Umbilical cord (tissue), 1 donor: ENCODE measurements at regions not wholly inside any gene's neighbourhood (a gene's known extent, or its start where the extent isn't known, plus 50 kb on each side); places are given as distances from the start of the nearest gene placed in this dataset.
"Not testable (repeated sequence)": the region's sequence is repeated elsewhere in the genome, so short reads cannot be mapped to it uniquely, and the experiment has no call there.

Experiments
- DNase-seq: peaks from one replicate; pipeline ENCODE4 v3.0.0-alpha.2; 2015; ENCODE audit warnings: low spot score

DNA sequence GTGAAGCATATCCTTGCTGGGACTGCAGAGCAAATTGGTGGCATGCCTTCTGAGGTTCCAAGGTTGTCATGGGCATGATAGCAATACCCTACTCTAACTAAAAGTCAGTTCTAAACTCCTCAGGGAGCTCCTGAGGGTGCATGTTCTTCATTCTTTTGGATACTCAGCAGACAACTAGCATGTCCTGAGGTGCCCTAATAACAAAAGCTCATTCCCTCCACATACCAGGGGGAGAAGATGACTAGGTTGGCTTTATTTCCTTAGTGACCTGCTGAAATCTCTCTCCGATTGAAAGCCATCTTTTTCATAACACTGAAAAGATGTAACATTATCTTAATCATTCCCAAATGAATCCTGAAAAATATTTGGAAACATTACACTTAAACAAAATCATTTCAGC is 188.7 kb upstream of the IGF1 start:
- DNase-seq: no peak

DNA sequence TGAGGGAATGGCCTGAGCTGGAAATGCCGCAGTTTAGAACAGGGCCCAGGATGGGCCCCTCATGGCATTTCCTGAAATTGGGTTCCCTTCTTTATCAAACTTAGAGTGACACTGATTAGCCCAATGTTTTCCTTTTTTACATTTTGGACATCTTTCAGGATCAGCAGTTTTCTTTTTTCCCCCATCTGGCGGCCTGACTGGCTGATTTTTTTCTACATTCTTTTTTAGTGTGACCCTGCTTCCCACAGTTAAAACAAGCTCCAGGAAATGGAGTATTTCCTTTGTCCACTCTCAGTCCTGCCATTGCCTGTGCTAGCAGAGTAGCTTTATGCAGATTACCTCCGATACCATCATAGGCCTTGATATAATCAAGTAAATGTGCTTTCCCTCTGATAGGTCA is 185.8 kb upstream of the IGF1 start:
- DNase-seq: peak; percentile 5

DNA sequence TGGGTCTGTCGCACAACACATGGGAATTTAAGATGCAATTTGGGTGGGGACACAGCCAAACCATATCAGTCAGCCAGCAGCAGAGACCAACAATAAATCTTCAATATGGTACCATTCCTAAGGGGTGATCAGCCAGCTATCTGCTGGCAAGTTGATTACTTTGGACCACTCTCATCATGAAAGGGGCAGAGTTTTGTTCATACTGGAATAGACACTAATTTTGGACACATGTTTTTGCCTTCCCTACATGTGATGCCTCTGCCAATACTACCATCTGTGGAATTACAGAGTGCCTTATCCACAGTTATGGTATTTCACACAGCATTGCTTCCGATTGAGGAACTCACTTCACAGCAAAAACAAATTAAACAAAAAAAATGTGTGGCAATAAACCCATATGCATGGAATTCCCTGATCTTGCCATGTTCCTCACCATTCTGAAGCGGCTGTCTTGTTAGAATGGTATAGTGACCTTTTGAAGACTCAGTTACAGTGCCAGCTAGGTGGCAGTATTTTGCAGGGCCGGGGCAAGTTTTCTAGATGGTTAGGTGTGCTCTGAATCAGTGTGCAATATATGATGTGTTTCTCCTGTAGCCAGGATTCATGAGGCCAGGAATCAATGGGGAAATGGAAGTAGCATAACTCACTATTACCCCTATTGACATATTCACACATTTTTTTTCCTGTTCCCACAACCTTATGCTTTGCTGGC is 179.0 kb upstream of the IGF1 start:
- DNase-seq: no peak

DNA sequence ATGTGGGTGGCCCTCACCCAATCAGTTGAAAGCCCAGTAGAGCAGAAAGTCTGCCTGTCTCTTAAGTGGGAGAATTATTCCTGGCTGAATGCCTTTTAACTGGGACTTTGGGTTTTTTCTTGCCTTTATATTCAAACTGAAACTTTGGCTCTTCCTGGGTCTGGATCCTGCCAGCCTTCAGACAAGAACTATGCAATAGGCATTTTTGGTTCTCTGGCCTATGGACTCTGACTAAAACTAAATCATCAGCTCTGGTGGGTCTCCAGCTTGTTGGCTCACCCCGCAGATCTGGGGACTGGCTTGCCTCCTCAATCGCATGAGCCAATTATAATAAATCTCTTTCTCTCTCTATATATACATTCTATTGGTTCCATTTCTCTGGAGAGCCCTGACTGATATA is 173.0 kb upstream of the IGF1 start:
- DNase-seq: no peak

DNA sequence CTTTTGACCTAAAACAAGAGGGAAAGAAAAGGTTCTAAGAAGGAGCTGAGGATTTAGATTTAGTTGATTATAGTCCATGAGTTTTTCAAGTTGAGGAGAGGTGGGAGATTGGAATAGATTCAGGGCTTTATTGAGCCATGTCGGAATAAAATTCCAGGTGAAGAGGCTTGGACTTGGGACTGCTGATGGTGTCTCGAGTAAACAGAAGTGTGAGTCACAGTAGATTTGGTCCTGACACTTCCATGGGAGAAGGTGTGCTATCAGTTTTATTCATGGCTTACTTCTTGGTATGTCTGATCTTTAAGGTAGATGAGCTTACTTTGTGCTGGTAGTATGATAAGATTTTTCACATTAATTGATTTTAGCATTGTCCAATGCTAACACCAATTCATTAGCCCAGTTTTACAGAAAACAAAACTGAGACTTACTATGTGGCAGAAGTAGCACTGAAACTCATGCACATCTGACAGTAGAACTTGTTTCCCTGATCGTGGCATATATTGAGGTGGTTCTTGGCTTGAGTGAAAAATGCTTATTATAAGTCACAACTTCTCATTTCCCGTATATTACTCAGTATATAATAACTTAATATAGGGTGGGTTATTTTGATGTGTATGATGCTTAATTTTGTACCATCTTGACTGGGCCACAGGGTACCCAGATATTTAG is 172.4 kb upstream of the IGF1 start:
- DNase-seq: no peak

DNA sequence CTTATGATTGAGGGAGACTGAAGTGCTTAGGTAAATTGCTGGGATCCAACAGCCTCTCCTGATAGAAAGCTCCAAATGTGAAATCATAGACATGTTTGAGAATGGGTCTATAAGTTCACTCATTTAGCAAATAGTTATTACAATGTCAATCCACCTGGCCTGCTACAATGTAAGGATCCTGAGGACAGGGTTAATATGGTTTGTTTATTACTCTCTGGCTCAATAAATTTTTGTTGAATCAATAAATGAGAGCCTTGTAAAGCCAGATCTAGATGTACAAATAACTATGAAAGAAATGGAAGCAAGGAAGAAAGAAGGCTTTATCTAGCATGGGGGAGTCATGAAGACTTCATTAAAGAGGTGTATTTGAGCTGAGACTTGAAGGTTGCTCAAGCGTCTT is 165.6 kb upstream of the IGF1 start:
- DNase-seq: no peak

DNA sequence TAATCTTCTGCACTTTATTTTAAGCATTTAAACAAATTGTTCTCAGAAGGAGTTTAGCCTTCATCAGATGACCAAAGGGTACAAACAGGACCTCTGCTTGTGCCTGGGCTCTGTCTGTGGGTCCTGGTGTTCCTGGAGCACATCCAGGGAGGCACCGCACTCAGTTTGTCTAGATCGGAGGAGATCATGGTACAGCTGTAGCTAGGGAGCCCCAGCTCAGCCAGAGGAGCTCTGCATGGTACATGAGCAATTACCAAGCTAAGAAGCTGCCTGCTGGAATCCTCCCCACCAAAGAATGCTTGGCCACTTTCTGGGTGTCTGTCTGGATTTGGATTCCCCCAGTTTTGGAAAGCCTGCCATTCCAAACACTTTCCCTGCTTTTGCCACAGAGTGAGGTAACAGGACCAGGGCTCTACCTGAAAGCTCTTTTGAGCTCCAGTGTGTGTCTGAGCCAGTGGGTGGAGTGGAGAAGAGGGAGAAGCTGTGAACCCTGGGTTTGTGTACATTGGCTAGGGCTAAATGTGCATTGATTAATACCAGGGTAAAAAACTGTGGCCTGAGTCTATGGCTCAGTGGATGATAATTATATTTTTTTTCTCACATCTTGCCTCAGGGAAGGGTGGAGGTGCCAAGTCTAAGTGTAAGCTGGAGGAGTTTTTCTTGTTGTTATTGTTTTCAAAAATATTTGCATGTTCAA is 163.7 kb upstream of the IGF1 start:
- DNase-seq: no peak

DNA sequence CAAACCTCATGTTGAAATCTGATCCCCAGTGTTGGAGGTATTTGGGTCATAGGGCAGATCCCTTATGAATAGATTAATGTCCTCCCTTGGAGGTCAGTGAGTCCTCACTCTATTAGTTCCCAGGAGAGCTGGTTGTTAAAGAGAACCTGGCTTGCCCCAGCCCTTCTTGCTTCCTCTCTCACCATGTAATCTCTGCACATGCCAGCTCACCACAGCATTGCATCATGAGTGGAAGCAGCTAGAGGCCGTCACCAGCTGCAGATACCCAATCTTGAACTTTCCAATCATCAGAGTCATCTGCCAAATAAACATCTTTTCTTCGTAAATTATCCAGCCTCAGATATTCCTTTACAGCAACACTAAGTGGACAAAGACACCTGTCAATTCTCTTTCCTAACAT is 161.8 kb upstream of the IGF1 start:
- no peak for DNase-seq

DNA sequence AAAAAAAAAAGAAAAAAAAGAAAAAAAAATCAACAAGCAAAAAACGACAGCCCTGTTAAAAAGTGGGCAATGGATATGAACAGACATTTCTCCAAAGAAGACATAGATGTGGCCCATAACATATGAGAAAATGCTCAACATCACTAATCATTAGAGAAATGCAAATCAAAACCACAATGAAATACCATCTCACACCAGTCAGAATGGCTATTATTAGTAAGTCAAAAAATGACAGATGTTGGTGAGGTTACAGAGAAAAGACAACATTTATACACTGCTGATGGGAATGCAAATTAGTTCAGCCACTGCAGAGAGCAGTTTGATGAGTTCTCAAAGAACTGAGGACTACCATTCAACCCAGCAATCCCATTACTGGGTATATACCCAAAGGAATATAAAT is 160.3 kb upstream of the IGF1 start:
- DNase-seq: not testable (repeated sequence)

DNA sequence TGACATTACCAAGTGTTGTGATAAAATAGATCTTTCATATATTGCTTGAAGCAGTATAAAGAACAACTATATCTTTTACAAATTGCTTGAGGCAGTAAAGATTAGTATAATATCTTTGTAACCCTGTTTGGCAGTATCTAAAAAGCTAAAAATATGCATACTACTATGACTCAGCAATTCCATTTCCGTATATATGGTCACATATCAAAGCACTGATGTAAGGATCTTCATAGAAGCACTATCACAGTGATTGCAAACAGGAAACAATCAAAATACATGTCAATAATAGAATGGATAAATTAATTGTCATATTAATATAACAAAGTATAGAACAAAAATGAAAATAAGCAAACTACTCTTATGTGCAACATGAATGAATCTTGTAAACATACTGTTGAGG is 158.4 kb upstream of the IGF1 start:
- DNase-seq: no peak

DNA sequence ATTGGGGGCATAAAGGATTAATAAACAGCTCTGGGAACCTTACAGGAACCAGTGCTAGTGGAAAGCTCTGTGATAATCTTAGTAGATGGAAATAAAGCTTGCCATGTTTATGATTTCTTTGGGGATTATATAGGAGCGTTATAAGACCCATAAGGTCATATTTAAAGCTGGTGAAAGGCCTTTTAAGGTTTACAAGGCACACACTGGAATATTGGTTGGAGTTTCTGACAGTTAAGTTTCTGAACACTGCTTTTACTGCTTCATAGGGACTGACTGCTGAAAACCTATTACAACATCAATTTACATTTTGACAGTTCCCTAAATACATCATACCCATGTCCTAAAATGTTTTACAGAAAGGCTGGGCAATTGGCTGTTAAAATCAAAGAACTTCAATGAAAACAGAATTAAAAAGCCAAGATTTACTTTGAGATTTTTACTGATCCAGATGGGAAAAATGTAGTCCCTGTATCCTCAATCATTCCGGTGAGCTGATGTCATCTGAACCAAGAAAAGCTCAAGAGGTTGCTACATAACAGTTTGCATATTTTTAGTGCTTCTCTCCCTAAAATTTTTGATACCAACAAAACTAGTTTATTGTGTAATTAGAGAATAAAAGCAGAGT is 153.7 kb upstream of the IGF1 start:
- peak; percentile 68 for DNase-seq

DNA sequence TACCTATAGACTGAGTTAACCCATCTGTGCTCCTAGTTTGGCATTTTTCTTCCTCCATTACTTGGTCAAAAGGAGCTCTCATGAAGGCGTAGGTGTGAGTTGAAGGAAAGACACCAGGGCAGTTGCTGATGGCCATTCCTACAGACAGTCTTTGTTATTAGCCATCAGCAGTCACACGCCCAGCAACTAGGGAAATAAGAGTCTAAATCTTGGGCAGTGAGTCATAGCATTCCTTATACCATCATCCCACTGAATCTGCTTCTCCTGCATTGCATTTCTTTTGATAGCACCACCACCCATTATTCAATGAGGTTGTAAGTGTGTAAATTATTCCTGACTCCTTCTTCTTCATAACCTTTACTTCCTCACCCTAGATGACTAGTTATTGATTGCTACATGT is 150.9 kb upstream of the IGF1 start:
- peak; percentile 65 for DNase-seq

DNA sequence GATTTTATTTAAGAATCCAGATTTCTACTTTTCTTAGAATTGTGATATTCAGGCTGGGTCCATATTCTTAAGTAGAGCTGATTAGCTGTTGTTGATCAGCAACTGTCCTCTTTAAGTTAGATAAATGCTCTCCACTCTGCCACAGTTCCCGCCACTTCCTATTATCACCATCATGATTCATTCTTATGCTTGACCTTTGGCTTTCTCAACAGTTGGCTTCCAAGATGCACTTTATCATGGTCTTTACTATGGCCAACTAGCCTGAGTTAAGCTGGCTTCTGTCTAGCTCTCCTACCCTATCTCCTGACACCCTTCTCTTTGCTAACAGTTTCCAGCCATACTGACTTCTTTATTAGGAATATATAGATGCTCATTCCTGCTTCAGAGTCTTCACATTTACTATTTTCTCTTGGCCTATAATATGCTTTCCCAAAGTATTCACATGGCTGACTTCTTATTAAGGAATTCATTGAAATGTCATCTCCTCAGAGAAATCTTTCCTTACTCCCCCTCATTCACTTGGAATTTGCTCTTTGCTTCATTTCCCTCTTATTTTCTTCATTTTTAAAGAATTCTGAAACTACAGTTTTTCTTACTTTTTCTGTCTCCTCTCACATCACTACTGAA is 149.0 kb upstream of the IGF1 start:
- no peak for DNase-seq

DNA sequence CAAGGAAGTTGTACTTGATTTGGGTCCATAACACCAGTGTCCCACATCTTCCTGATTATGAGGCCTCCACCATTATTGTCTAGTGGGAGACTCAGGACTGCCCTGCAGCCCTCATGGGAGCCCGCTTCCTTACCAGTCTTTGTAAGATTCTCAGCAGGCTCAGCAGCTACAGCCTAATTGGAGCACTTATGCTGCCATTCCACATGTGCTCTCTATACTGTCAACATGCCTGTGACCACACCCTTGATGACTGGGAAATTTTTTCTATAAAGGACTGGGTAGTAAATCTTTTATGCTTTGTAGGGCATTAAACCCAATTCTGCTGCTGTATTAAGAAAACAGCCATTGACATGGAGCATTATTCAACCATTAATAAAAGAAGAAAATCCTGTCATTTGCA is 145.5 kb upstream of the IGF1 start:
- no peak for DNase-seq

DNA sequence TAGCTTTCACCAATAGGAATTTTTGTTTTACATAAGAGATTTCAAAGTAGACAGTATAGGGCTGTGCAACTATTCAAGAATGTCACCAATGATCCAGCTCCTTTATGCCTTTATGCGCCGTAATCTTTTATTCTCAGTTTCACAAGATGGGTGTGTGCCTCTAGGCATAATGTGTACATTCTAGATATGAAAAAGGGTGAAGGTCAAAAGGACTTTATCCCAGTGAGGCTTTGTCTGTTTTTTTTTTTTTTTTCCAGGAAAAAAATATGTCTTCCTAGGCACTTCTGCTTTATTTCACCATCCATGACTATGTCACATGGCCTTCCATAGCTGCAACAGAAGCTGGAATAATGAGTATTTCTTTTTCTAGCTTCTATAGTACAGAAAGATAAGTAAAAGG is 142.3 kb upstream of the IGF1 start:
- peak; percentile 52 for DNase-seq

DNA sequence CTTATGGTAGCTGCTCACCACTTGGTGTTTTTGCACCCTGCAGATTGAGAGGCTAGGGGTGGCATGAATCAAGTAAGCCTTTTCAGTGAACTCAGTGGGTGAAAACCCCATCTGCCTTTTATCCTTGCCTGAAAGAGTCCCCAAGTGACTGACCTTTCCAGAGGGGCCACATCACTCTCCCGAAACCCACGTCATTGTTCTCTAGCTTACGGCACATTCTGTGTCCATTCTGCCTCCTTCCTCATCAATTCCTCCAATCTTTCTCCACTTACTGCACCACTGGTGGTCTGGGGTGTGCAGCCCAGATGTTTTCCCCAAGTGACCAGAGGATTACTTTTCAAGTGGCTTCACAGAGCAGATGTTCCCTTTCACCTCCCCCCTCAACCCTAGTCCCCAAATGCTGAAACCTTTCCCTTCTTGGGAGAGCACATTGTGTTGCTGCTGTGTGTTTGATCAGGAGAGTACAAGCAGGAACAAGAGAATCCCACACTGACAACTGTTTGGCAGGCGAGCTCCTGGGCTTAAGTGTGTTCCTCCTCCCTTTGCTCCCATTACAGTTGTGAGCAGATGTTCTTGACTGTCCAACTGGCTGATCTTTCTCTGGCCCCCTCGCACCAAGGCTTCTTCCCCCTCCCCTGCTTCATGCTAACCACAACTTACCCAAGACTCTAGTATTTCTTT is 138.0 kb upstream of the IGF1 start:
- peak; percentile 60 for DNase-seq

DNA sequence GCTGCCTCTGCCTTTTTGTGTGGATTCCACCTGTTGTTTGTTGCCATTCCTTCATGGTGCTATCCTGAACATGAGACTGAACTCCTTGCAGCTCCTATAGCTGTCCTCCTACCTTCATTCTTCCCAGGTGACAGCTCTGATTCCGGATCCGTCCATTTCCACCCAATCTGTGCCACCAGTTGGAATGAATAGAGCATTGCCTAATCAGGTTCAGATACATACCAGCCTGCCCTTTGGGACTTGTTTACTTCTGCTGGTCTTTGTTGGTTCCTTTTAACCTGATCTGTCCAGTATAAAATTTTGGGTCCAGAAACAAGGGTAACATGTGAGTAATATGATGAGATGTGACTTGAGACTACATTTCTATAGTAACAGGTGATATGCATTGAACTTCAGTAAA is 136.3 kb upstream of the IGF1 start:
- no peak for DNase-seq

DNA sequence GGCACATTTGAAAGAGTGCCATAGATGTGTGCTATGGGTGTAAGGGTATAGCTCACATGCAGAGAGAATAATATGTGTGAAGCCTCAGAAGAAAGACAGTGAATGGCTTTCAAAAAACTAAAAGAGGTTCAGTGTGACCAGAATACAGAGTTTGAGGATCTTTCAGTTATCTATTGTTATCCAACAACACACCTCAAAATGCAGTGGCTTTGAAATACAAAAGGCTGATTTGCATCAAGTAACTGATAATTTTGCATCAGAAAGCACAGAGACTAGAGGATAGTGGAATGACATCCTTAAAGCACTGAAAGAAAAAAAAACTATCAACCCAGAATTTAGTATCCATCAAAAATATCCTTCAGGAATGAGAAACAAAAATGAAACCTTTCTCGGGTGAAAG is 131.6 kb upstream of the IGF1 start:
- DNase-seq: no peak

DNA sequence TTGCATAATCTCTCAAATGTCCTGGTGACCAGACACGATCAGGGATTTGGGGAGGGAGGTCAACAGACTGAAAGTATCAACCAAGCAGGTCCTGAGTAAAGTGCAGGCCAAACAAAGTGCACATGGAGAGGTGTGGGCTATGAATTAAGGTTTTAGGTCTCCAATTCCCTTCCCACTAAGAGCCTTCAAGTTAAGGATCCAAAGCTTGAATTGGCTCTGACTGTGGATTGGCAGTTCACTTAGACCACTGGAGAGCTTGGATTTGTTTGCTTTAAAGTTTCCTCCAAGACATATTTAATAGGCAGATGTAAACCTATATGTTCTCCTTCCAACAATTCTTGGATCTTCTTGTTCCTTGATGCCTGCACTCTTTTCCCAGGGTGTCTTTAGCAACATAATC is 129.6 kb upstream of the IGF1 start:
- no peak for DNase-seq

DNA sequence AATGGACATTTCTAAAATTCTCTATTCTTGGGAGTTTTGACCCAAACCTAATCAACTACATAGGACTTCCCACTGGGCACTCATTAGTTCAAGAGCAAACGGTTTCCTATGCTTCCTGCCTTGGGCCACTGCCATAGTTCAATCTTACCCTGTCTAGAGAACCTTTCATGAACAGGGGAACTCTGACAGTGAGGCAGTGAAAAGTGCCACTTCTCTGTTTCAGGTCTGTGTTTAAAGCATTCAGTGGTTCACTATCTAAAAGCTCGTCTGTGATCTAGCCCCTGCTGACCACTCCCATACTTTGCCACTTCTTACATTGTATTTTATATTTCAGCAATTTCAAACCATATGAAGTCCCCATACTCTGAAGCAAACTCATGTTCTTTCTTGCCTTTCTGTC is 122.7 kb upstream of the IGF1 start:
- no peak for DNase-seq

DNA sequence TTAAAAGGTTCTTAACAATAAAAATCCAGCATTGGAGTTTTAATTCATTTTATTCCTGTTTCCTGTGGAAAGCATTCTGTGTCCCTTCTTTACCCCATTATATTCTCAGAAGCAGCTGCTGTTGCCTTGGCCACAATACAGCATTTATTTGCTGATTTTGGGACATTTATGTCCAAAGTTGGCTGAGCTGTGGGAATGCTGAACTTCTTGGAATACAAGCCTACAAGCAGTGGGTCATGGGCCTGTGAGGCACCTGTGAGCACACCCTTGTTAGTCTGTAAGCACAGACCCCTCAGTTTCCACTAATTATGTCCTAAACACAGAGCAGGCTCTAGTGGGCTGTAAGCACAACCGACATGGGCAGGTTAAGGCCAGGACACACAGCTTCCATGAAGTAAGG is 122.2 kb upstream of the IGF1 start:
- no peak for DNase-seq

DNA sequence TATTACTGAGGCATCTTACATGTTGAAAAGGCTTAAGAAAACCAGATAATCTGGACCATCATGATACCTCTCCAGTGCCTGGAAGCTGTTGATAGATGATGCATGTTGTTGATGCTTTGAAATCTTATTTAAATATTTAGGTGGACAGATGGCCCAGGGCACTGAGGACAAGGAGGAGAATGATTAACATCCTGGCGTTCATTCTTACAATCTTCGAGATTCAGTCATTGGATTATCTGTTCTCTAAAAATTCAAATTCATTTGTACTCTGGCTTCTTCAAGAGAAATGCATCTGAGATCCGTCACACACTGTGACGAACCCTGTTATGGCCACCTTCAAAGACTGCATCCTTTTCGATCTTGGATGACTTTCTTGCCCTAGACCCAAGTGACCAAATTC is 121.3 kb upstream of the IGF1 start:
- no peak for DNase-seq
